T-cell (primary cell): ENCODE measurements at regions not wholly inside any gene's neighbourhood (a gene's known extent, or its start where the extent isn't known, plus 50 kb on each side); places are given as distances from the start of the nearest gene placed in this dataset.

ENCODE experiments used
- ATAC-seq, 4 experiments: fragments of 200-7000 bp in 3 of 4; fragments of 150-1000 bp in 1 of 4; cut with Tn5 transposase; replicated peaks in 1 of 4; 1 replicate in 3 of 4; 2 replicates in 1 of 4; pipeline ENCODE4 v1.10.0; 2021; ENCODE audit warnings: moderate library complexity in 3 of 4, mild to moderate bottlenecking in 2 of 4, moderate number of reproducible peaks in 1 of 4
- CTCF ChIA-PET, 2 donors: fragments of 300-600 bp; sonication (Branson Sonifier 250); formaldehyde crosslinking; loops; one replicate each; lab custom pipeline; 2022; ENCODE audit warnings: antibody characterized with exemption in 2 of 2; lab: Charles Lee
- POLR2A ChIA-PET, 2 donors: fragments of 300-600 bp; sonication (Branson Sonifier 250); formaldehyde crosslinking; loops; one replicate each; lab custom pipeline; 2022; ENCODE audit warnings: antibody characterized with exemption in 2 of 2; lab: Charles Lee
- DNase-seq, 35 experiments: peaks; one replicate each; pipeline versions ENCODE4 v3.0.0 to v3.0.0-alpha.2; 2013 to 2023
- H3K27ac ChIP-seq: one replicate; pipeline ENCODE4 v1.5.1; 2013; ENCODE audit warnings: low read length
- H3K27me3 ChIP-seq, 2 experiments: replicated peaks in 1 of 2; 1 replicate in 1 of 2; 2 replicates in 1 of 2; pipeline versions ENCODE4 v1.6.1 to v1.7.0; 2013; ENCODE audit warnings: low read length in 1 of 2, mixed read lengths in 1 of 2; ENCODE audit not compliant: control insufficient read depth in 2 of 2, insufficient read depth in 2 of 2; ENCODE audit errors: extremely low read depth in 1 of 2
- H3K36me3 ChIP-seq, 2 donors: 1 replicate in 1 of 2; 2 replicates in 1 of 2; pipeline versions ENCODE4 v1.6.1 to v1.7.0; 2013; ENCODE audit warnings: low read length in 1 of 2; ENCODE audit not compliant: control insufficient read depth in 2 of 2, insufficient read depth in 1 of 2; ENCODE audit errors: extremely low read depth in 1 of 2
- H3K4me1 ChIP-seq, 2 experiments: 1 replicate in 1 of 2; 2 replicates in 1 of 2; pipeline versions ENCODE4 v1.6.1 to v1.7.0; 2013; ENCODE audit warnings: low read length in 2 of 2, mixed read lengths in 1 of 2; ENCODE audit not compliant: insufficient read depth in 2 of 2, control insufficient read depth in 1 of 2; ENCODE audit errors: extremely low read depth in 1 of 2
- H3K4me3 ChIP-seq, 2 donors: 1 replicate in 1 of 2; 2 replicates in 1 of 2; pipeline versions ENCODE4 v1.5.1 to v1.7.0; 2013; ENCODE audit warnings: mild to moderate bottlenecking in 2 of 2, low read length in 1 of 2, moderate library complexity in 1 of 2; ENCODE audit not compliant: control insufficient read depth in 1 of 2; ENCODE audit errors: extremely low read depth in 1 of 2
- H3K9me3 ChIP-seq: 2 replicates; pipeline ENCODE4 v1.7.0; 2013
- H3K27ac Mint-ChIP-seq, 2 donors: one replicate each; pipeline ENCODE4 v1.8.0; 2020 to 2021; ENCODE audit warnings: mild to moderate bottlenecking in 2 of 2, mixed read lengths in 2 of 2
- H3K27me3 Mint-ChIP-seq, 2 donors: one replicate each; pipeline ENCODE4 v1.8.0; 2021 to 2022; ENCODE audit warnings: mixed read lengths in 2 of 2
- H3K36me3 Mint-ChIP-seq: one replicate; pipeline ENCODE4 v1.8.0; 2021; ENCODE audit warnings: mixed read lengths
- H3K4me1 Mint-ChIP-seq, 3 donors: one replicate each; pipeline ENCODE4 v1.8.0; 2020 to 2022; ENCODE audit warnings: mixed read lengths in 3 of 3, mild to moderate bottlenecking in 1 of 3
- H3K4me3 Mint-ChIP-seq, 3 donors: one replicate each; pipeline ENCODE4 v1.8.0; 2020 to 2022; ENCODE audit warnings: mild to moderate bottlenecking in 3 of 3, mixed read lengths in 3 of 3, moderate library complexity in 3 of 3
- H3K9me3 Mint-ChIP-seq, 3 donors: one replicate each; pipeline ENCODE4 v1.8.0; 2020 to 2022; ENCODE audit warnings: mixed read lengths in 3 of 3
- WGBS: methylation state at CpG from one replicate; pipeline ENCODE4 v1.1.5; 2013; ENCODE audit warnings: missing lambda C conversion rate; ENCODE audit not compliant: insufficient coverage; 5-methylcytosine and 5-hydroxymethylcytosine counted together

GRCh38 chrX:145677109-145677817, 140.4 kb upstream of the SLITRK2 start:
- CTCF ChIA-PET = no interaction called here
- Mint-ChIP-seq H3K36me3 (no peaks in the 10 kb centered on the region), H3K9me3 (no peaks in the 10 kb centered on the region), H3K27ac (no peak overlapping the region), H3K4me1 (no peaks in the 10 kb centered on the region), H3K27me3 (peaks cover 0 to 7% of the 10 kb centered on the region in 2 donors), H3K4me3 (no peak overlapping the region)
- H3K27me3 ChIP-seq = no peaks in the 10 kb centered on the region
- no peak overlapping the region for H3K4me3 ChIP-seq
- no peaks in the 10 kb centered on the region for H3K36me3 ChIP-seq
- H3K4me1 ChIP-seq = no peaks in the 10 kb centered on the region
- 73% methylated on average over 3 of the region's 16 CpGs for WGBS
- no peaks in the 10 kb centered on the region for H3K9me3 ChIP-seq
- no peak for ATAC-seq
- DNase-seq = no peak
- POLR2A ChIA-PET = no interaction called here
- no peak overlapping the region for H3K27ac ChIP-seq

GRCh38 chrX:145682518-145683298, 134.9 kb upstream of the SLITRK2 start:
- WGBS = 65% methylated on average over 3 of the region's 9 CpGs
- no peaks in the 10 kb centered on the region for H3K27me3 ChIP-seq
- Mint-ChIP-seq H3K4me3 (no peak overlapping the region), H3K9me3 (peaks cover 0 to 9% (median 7%) of the 10 kb centered on the region in 3 donors), H3K36me3 (no peaks in the 10 kb centered on the region), H3K27me3 (peaks cover 0 to 4% of the 10 kb centered on the region in 2 donors), H3K4me1 (no peaks in the 10 kb centered on the region), H3K27ac (no peak overlapping the region)
- no peak for ATAC-seq
- ChIA-PET CTCF (no interaction called here), POLR2A (no interaction called here)
- H3K27ac ChIP-seq = no peak overlapping the region
- no peaks in the 10 kb centered on the region for H3K9me3 ChIP-seq
- no peaks in the 10 kb centered on the region for H3K36me3 ChIP-seq
- no peaks in the 10 kb centered on the region for H3K4me1 ChIP-seq
- H3K4me3 ChIP-seq = no peak overlapping the region
- DNase-seq = no peak

- Mint-ChIP-seq H3K27me3 (no peaks in the 10 kb centered on the region), H3K4me3 (no peak overlapping the region)
- CTCF ChIA-PET = no interaction called here
These were observed 130.5 kb upstream of the SLITRK2 start for GRCh38 chrX:145687146-145687545.

GRCh38 chrX:145687707-145688106, 129.9 kb upstream of the SLITRK2 start:
- CTCF ChIA-PET = no interaction called here
- DNase-seq = no peak
- WGBS = no CpG with 5 or more reads among the region's 1 CpG
- Histone ChIP-seq H3K27ac (no peak overlapping the region), H3K4me3 (no peak overlapping the region), H3K27me3 (no peaks in the 10 kb centered on the region), H3K36me3 (no peaks in the 10 kb centered on the region), H3K9me3 (no peaks in the 10 kb centered on the region), H3K4me1 (no peaks in the 10 kb centered on the region)
- Mint-ChIP-seq H3K27ac (no peak overlapping the region), H3K9me3 (peaks cover 2 to 14% (median 7%) of the 10 kb centered on the region in 3 donors), H3K4me3 (no peak overlapping the region), H3K36me3 (no peaks in the 10 kb centered on the region), H3K4me1 (no peaks in the 10 kb centered on the region), H3K27me3 (no peaks in the 10 kb centered on the region)
- POLR2A ChIA-PET = no interaction called here
- no peak for ATAC-seq

More at GRCh38 chrX:145687146-145687545, 130.5 kb upstream of the SLITRK2 start:
- no peak overlapping the region for H3K4me3 ChIP-seq
- no peaks in the 10 kb centered on the region for H3K9me3 ChIP-seq
- no peak overlapping the region for H3K27ac ChIP-seq
- H3K4me1 Mint-ChIP-seq = no peaks in the 10 kb centered on the region
- POLR2A ChIA-PET = no interaction called here
- no peaks in the 10 kb centered on the region for H3K4me1 ChIP-seq
- no CpG with 5 or more reads among the region's 4 CpGs for WGBS
- H3K27me3 ChIP-seq = no peaks in the 10 kb centered on the region
- no peaks in the 10 kb centered on the region for H3K36me3 Mint-ChIP-seq
- no peak overlapping the region for H3K27ac Mint-ChIP-seq
- H3K36me3 ChIP-seq = no peaks in the 10 kb centered on the region
- H3K9me3 Mint-ChIP-seq = peaks cover 2 to 14% (median 7%) of the 10 kb centered on the region in 3 donors
- ATAC-seq (no peak), DNase-seq (no peak)

GRCh38 chrX:145694048-145694447, 123.6 kb upstream of the SLITRK2 start:
- CTCF ChIA-PET = no interaction called here
- H3K36me3 ChIP-seq = no peaks in the 10 kb centered on the region
- H3K27ac Mint-ChIP-seq = no peak overlapping the region

GRCh38 chrX:145715641-145716138, 101.9 kb upstream of the SLITRK2 start:
- ChIA-PET POLR2A (no interaction called here), CTCF (no interaction called here)
- no CpG with 5 or more reads among the region's 5 CpGs for WGBS
- ATAC-seq = no peak
- Histone ChIP-seq H3K27me3 (no peaks in the 10 kb centered on the region), H3K9me3 (no peaks in the 10 kb centered on the region), H3K27ac (no peak overlapping the region), H3K4me1 (no peaks in the 10 kb centered on the region), H3K4me3 (no peak overlapping the region), H3K36me3 (no peaks in the 10 kb centered on the region)
- Mint-ChIP-seq H3K27me3 (peaks cover 0 to 6% of the 10 kb centered on the region in 2 donors), H3K4me3 (no peak overlapping the region), H3K9me3 (peaks cover 0 to 2% (median 0%) of the 10 kb centered on the region in 3 donors), H3K36me3 (no peaks in the 10 kb centered on the region), H3K4me1 (no peaks in the 10 kb centered on the region), H3K27ac (no peak overlapping the region)
- no peak for DNase-seq

More at GRCh38 chrX:145694048-145694447, 123.6 kb upstream of the SLITRK2 start:
- no peak for DNase-seq
- Mint-ChIP-seq H3K4me1 (no peaks in the 10 kb centered on the region), H3K4me3 (no peak overlapping the region), H3K27me3 (no peaks in the 10 kb centered on the region), H3K36me3 (no peaks in the 10 kb centered on the region), H3K9me3 (peaks cover 0 to 5% (median 2%) of the 10 kb centered on the region in 3 donors)
- POLR2A ChIA-PET = no interaction called here
- Histone ChIP-seq H3K4me1 (no peaks in the 10 kb centered on the region), H3K27ac (no peak overlapping the region), H3K27me3 (no peaks in the 10 kb centered on the region), H3K9me3 (no peaks in the 10 kb centered on the region), H3K4me3 (no peak overlapping the region)
- ATAC-seq = no peak
- 77% methylated on average over 2 of the region's 3 CpGs for WGBS
